IMR-90 (cell line): ENCODE measurements at regions not wholly inside any gene's neighbourhood (a gene's known extent, or its start where the extent isn't known, plus 50 kb on each side); places are given as distances from the start of the nearest gene placed in this dataset.

ENCODE experiments used
- BHLHE40 ChIP-seq: fragments of 150-350 bp; IDR thresholded peaks from 2 replicates; pipeline ENCODE4 v1.6.1; 2016; ENCODE audit warnings: mild to moderate bottlenecking, low read depth, low read length
- CEBPB ChIP-seq: IDR thresholded peaks from 2 replicates; pipeline ENCODE4 v1.6.1; 2012; ENCODE audit warnings: low read depth, low read length, improper control_type of control experiment
- CHD1 ChIP-seq: IDR thresholded peaks from 2 replicates; pipeline ENCODE4 v1.6.1; 2012; ENCODE audit warnings: low read depth, low read length, improper control_type of control experiment
- CTCF ChIP-seq: conservative IDR thresholded peaks from 2 replicates; pipeline ENCODE4 v1.5.1; 2012; ENCODE audit warnings: mild to moderate bottlenecking, low read depth, low read length, improper control_type of control experiment
- ELK1 ChIP-seq: fragments of 150-350 bp; IDR thresholded peaks from 2 replicates; pipeline ENCODE4 v1.6.1; 2016; ENCODE audit warnings: low read depth, mild to moderate bottlenecking, low read length, moderate library complexity, borderline replicate concordance
- MAFK ChIP-seq: IDR thresholded peaks from 2 replicates; pipeline ENCODE4 v1.6.1; 2012; ENCODE audit warnings: low read depth, low read length, improper control_type of control experiment
- MAZ ChIP-seq: IDR thresholded peaks from 2 replicates; pipeline ENCODE4 v1.6.1; 2012; ENCODE audit warnings: low read depth, mild to moderate bottlenecking, low read length, improper control_type of control experiment, moderate library complexity, borderline replicate concordance
- POLR2A ChIP-seq: IDR thresholded peaks from 2 replicates; pipeline ENCODE4 v1.6.1; 2012; ENCODE audit warnings: mild to moderate bottlenecking, low read depth, low read length
- RAD21 ChIP-seq: IDR thresholded peaks from 2 replicates; pipeline ENCODE4 v1.6.1; 2012; ENCODE audit warnings: low read length, improper control_type of control experiment
- RFX5 ChIP-seq: IDR thresholded peaks from 2 replicates; pipeline ENCODE4 v1.8.0; 2012; ENCODE audit warnings: low read depth, mild to moderate bottlenecking, low read length, moderate library complexity
- SMC3 ChIP-seq: fragments of 150-350 bp; IDR thresholded peaks from 2 replicates; pipeline ENCODE4 v1.6.1; 2016; ENCODE audit warnings: low read depth, mild to moderate bottlenecking, antibody characterized with exemption, low read length, moderate library complexity
- USF2 ChIP-seq: fragments of 150-350 bp; IDR thresholded peaks from 2 replicates; pipeline ENCODE4 v1.6.1; 2017; ENCODE audit warnings: mild to moderate bottlenecking, antibody characterized with exemption, low read length, low read depth

GRCh38 chr4:175971388-175972179 is 94.1 kb upstream of the WDR17 start:
- no peak for TF ChIP-seq CTCF
- no peak for TF ChIP-seq USF2
- TF ChIP-seq POLR2A, result no peak
- no peak for TF ChIP-seq RAD21
- no peak for TF ChIP-seq BHLHE40
- no peak for TF ChIP-seq MAFK
- no peak for TF ChIP-seq MAZ
- no peak for TF ChIP-seq SMC3
- TF ChIP-seq RFX5, result no peak
- TF ChIP-seq ELK1, result no peak
- TF ChIP-seq CEBPB, result no peak
- TF ChIP-seq CHD1, result no peak
